Erythroblast (primary cell): ENCODE measurements at regions not wholly inside any gene's neighbourhood (a gene's known extent, or its start where the extent isn't known, plus 50 kb on each side); places are given as distances from the start of the nearest gene placed in this dataset.
"Not testable (repeated sequence)": the region's sequence is repeated elsewhere in the genome, so short reads cannot be mapped to it uniquely, and the experiment has no call there.

Experiments used
- GATA1 ChIP-seq: IDR thresholded peaks from 2 replicates; pipeline ENCODE4 v1.6.1; 2011; ENCODE audit warnings: low read depth, mild to moderate bottlenecking, control low read depth, low read length, moderate library complexity
- POLR2A ChIP-seq: IDR thresholded peaks from 2 replicates; pipeline ENCODE4 v1.6.1; 2011; ENCODE audit warnings: mild to moderate bottlenecking, low read length

DNA sequence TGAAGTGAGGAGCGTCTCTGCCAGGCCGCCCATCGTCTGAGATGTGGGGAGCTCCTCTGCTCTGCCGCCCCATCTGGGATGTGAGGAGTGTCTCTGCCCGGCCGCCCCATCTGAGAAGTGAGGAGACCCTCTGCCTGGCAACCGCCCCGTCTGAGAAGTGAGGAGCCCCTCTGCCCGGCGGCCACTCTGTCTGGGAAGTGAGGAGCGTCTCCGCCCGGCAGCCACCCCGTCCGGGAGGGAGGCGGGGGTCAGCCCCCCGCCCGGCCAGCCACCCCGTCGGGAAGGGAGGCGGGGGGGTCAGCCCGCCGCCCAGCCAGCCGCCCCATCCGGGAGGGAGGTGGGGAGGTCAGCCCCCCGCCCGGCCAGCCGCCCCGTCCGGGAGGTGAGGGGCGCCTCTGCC, 77.6 kb upstream of the ADORA2B start:
- not testable (repeated sequence) for TF ChIP-seq POLR2A, GATA1
